CD14-positive monocyte (primary cell): ENCODE measurements at regions not wholly inside any gene's neighbourhood (a gene's known extent, or its start where the extent isn't known, plus 50 kb on each side); places are given as distances from the start of the nearest gene placed in this dataset.
"Not testable (repeated sequence)": the region's sequence is repeated elsewhere in the genome, so short reads cannot be mapped to it uniquely, and the experiment has no call there.

ENCODE experiments used
- DNase-seq, 3 donors: peaks; one replicate each; pipeline ENCODE4 v3.0.0-alpha.2; 2011 to 2022
- H2AFZ ChIP-seq: 2 replicates; pipeline ENCODE4 v1.6.0; 2012; ENCODE audit warnings: mild to moderate bottlenecking, low read depth, low read length, inconsistent platforms; ENCODE audit not compliant: insufficient read depth, poor library complexity, severe bottlenecking
- H3K27ac ChIP-seq, 2 donors: 1 replicate in 1 of 2; 2 replicates in 1 of 2; pipeline ENCODE4 v1.5.1; 2012 to 2013; ENCODE audit warnings: low read length in 2 of 2, control low read depth in 1 of 2, inconsistent platforms in 1 of 2, low read depth in 1 of 2, mild to moderate bottlenecking in 1 of 2
- H3K27me3 ChIP-seq, 2 donors: one replicate each; pipeline versions ENCODE4 v1.6.0 to v1.6.1; 2011 to 2013; ENCODE audit warnings: low read length in 2 of 2; ENCODE audit not compliant: control insufficient read depth in 2 of 2, insufficient read depth in 2 of 2
- H3K36me3 ChIP-seq, 2 donors: replicated peaks in 1 of 2; 1 replicate in 1 of 2; 2 replicates in 1 of 2; pipeline versions ENCODE4 v1.5.1 to v1.6.1; 2012 to 2013; ENCODE audit warnings: low read length in 2 of 2, control low read depth in 1 of 2, inconsistent platforms in 1 of 2, mild to moderate bottlenecking in 1 of 2; ENCODE audit not compliant: insufficient read depth in 2 of 2, control insufficient read depth in 1 of 2
- H3K4me1 ChIP-seq, 2 donors: 1 replicate in 1 of 2; 2 replicates in 1 of 2; pipeline versions ENCODE4 v1.5.1 to v1.6.1; 2012 to 2013; ENCODE audit warnings: low read length in 2 of 2, control low read depth in 1 of 2, inconsistent platforms in 1 of 2, mild to moderate bottlenecking in 1 of 2, moderate library complexity in 1 of 2; ENCODE audit not compliant: insufficient read depth in 2 of 2, control insufficient read depth in 1 of 2
- H3K4me2 ChIP-seq: replicated peaks from 2 replicates; pipeline ENCODE3; 2012; ENCODE audit warnings: low read length, moderate library complexity, mild to moderate bottlenecking; ENCODE audit not compliant: poor library complexity, severe bottlenecking; ENCODE audit errors: extremely low read depth
- H3K4me3 ChIP-seq, 3 experiments: fragments of 200-600 bp in 1 of 3; sonication (generic) in 1 of 3; replicated peaks in 1 of 3; 1 replicate in 2 of 3; 2 replicates in 1 of 3; pipeline ENCODE4 v1.5.1; 2011 to 2013; ENCODE audit warnings: low read length in 3 of 3, mild to moderate bottlenecking in 3 of 3, control low read depth in 2 of 3, low read depth in 2 of 3, inconsistent platforms in 1 of 3, moderate library complexity in 1 of 3
- H3K79me2 ChIP-seq: 2 replicates; pipeline ENCODE4 v1.6.0; 2012; ENCODE audit warnings: mild to moderate bottlenecking, control low read depth, inconsistent platforms, low read length, moderate library complexity; ENCODE audit not compliant: insufficient read depth
- H3K9ac ChIP-seq: 2 replicates; pipeline ENCODE4 v1.6.0; 2017; ENCODE audit warnings: low read length, mild to moderate bottlenecking; ENCODE audit not compliant: insufficient read depth, poor library complexity, severe bottlenecking
- H3K9me3 ChIP-seq, 2 donors: replicated peaks in 1 of 2; 1 replicate in 1 of 2; 2 replicates in 1 of 2; pipeline versions ENCODE4 v1.5.1 to v1.6.1; 2012 to 2013; ENCODE audit warnings: low read length in 2 of 2, control low read depth in 1 of 2; ENCODE audit not compliant: control insufficient read depth in 1 of 2, insufficient read depth in 1 of 2
- H4K20me1 ChIP-seq: 2 replicates; pipeline ENCODE4 v1.6.0; 2012; ENCODE audit warnings: mild to moderate bottlenecking, low read length, control low read depth, moderate library complexity; ENCODE audit not compliant: insufficient read depth
- H3K27ac Mint-ChIP-seq, 7 donors: one replicate each; pipeline ENCODE4 v1.8.0; 2020; ENCODE audit warnings: mild to moderate bottlenecking in 7 of 7, mixed read lengths in 7 of 7, moderate library complexity in 6 of 7, inconsistent platforms in 2 of 7
- H3K27me3 Mint-ChIP-seq, 3 donors: one replicate each; pipeline ENCODE4 v1.8.0; 2021 to 2022; ENCODE audit warnings: low read depth in 3 of 3, mild to moderate bottlenecking in 3 of 3, mixed read lengths in 3 of 3, moderate library complexity in 3 of 3, inconsistent platforms in 1 of 3
- H3K36me3 Mint-ChIP-seq, 2 donors: one replicate each; pipeline ENCODE4 v1.8.0; 2020; ENCODE audit warnings: mixed read lengths in 2 of 2, inconsistent platforms in 1 of 2, mild to moderate bottlenecking in 1 of 2
- H3K4me1 Mint-ChIP-seq: one replicate; pipeline ENCODE4 v1.8.0; 2020; ENCODE audit warnings: mild to moderate bottlenecking, mixed read lengths
- H3K4me3 Mint-ChIP-seq, 2 donors: one replicate each; pipeline ENCODE4 v1.8.0; 2020; ENCODE audit warnings: mild to moderate bottlenecking in 2 of 2, mixed read lengths in 2 of 2, moderate library complexity in 1 of 2
- H3K9me3 Mint-ChIP-seq, 7 donors: one replicate each; pipeline ENCODE4 v1.8.0; 2020 to 2022; ENCODE audit warnings: mixed read lengths in 7 of 7, mild to moderate bottlenecking in 6 of 7, moderate library complexity in 6 of 7, inconsistent platforms in 2 of 7
- WGBS: methylation state at CpG from one replicate; pipeline ENCODE4 v1.1.5; 2013; ENCODE audit warnings: missing lambda C conversion rate; ENCODE audit not compliant: insufficient coverage; 5-methylcytosine and 5-hydroxymethylcytosine counted together
- intact Hi-C, 2 donors: fragments of 100-400 bp; cut with micrococcal nuclease; formaldehyde crosslinking; loops; one replicate each; pipeline versions ENCODE4 v1.15.0 to v1.15.1; 2023
- TF ChIP-seq, protein P1 (sequence below): fragments of 200-600 bp; IDR thresholded peaks from one replicate; pipeline ENCODE4 v1.8.0; 2022; ENCODE audit warnings: antibody characterized with exemption, mild to moderate bottlenecking

DNA sequence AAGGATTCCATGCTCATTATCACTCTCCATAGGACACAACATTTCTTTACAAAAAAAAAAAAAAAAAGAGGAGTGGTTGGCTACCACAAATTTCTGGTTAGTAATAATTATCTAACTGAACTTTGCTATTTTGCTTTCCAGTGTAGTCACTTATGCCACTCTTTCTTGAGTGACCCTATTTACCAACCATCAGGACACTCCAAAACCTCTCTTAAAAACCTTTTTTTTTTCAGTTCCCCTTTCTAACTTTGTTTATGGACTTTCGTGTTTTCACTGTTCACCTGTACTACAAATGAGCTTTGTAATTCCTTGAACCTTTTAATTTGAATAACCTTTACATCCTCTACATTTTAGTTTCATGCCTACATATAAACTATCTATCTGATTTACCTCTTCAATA is 686.5 kb upstream of the PCDH9 start:
- Histone ChIP-seq H4K20me1 (no peaks in the 10 kb centered on the region), H3K4me2 (no peak overlapping the region), H3K9ac (no peak overlapping the region), H3K27ac (no peak overlapping the region), H3K27me3 (no peaks in the 10 kb centered on the region), H3K4me1 (no peaks in the 10 kb centered on the region), H2AFZ (no peak overlapping the region), H3K4me3 (no peak overlapping the region), H3K9me3 (peaks cover 9 to 22% of the 10 kb centered on the region in 2 donors), H3K36me3 (no peaks in the 10 kb centered on the region), H3K79me2 (no peaks in the 10 kb centered on the region)
- TF ChIP-seq, protein P1, sequence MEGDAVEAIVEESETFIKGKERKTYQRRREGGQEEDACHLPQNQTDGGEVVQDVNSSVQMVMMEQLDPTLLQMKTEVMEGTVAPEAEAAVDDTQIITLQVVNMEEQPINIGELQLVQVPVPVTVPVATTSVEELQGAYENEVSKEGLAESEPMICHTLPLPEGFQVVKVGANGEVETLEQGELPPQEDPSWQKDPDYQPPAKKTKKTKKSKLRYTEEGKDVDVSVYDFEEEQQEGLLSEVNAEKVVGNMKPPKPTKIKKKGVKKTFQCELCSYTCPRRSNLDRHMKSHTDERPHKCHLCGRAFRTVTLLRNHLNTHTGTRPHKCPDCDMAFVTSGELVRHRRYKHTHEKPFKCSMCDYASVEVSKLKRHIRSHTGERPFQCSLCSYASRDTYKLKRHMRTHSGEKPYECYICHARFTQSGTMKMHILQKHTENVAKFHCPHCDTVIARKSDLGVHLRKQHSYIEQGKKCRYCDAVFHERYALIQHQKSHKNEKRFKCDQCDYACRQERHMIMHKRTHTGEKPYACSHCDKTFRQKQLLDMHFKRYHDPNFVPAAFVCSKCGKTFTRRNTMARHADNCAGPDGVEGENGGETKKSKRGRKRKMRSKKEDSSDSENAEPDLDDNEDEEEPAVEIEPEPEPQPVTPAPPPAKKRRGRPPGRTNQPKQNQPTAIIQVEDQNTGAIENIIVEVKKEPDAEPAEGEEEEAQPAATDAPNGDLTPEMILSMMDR = no peak
- Mint-ChIP-seq H3K36me3 (no peaks in the 10 kb centered on the region), H3K4me3 (no peak overlapping the region), H3K4me1 (no peaks in the 10 kb centered on the region), H3K9me3 (peaks cover under 1 to 11% (median 7%) of the 10 kb centered on the region in 7 donors), H3K27me3 (no peaks in the 10 kb centered on the region), H3K27ac (no peak overlapping the region)
- intact Hi-C loops = no loop called here
- WGBS = no CpG with 5 or more reads among the region's 1 CpG
- no peak for DNase-seq

DNA sequence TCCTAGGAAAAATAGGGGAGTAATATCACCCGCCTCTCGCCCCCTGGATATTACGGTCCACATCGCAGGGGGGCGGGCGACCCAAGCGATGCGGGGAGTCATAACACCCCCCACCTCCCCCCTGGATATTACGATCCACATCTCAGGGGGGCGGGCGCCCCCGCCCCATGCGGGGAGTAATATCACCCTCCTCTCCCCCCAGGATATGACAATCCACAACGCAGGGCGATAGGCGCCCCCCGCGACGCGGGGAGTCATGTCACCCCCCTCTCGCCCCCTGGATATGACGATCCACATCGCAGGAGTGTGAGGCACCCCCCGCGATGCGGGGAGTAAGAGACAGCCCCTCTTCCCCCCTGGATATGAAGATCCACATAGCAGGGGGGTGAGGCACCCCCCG is 684.4 kb upstream of the PCDH9 start:
- H3K9ac ChIP-seq = no peak overlapping the region
- TF ChIP-seq, protein P1 = no peak
- H3K4me2 ChIP-seq = no peak overlapping the region
- DNase-seq = no peak
- Mint-ChIP-seq H3K4me1 (no peaks in the 10 kb centered on the region), H3K27me3 (no peaks in the 10 kb centered on the region), H3K9me3 (peaks cover 3 to 17% (median 11%) of the 10 kb centered on the region in 7 donors), H3K36me3 (no peaks in the 10 kb centered on the region), H3K4me3 (no peak overlapping the region), H3K27ac (no peak overlapping the region)
- no peak overlapping the region for H3K4me3 ChIP-seq
- H3K27me3 ChIP-seq = no peaks in the 10 kb centered on the region
- no peak overlapping the region for H2AFZ ChIP-seq
- peaks cover 9% of the 10 kb centered on the region in 2 donors for H3K9me3 ChIP-seq
- WGBS = no CpG with 5 or more reads among the region's 27 CpGs
- H3K79me2 ChIP-seq = no peaks in the 10 kb centered on the region
- H4K20me1 ChIP-seq = no peaks in the 10 kb centered on the region
- H3K4me1 ChIP-seq = no peaks in the 10 kb centered on the region
- intact Hi-C loops = no loop called here
- no peak overlapping the region for H3K27ac ChIP-seq
- no peaks in the 10 kb centered on the region for H3K36me3 ChIP-seq

DNA sequence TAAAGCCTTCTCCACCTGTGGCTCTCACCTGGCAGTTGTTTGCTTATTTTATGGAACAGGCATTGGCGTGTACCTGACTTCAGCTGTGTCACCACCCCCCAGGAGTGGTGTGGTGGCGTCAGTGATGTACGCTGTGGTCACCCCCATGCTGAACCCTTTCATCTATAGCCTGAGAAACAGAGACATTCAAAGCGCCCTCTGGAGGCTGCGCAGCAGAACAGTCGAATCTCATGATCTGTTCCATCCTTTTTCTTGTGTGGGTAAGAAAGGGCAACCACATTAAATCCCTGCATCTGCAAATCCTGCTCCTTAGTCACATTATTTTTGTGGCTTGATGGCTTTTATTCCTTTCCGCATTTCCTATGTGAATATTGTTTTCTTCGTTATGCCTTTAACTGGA is 672.8 kb upstream of the PCDH9 start:
- no CpG with 5 or more reads among the region's 8 CpGs for WGBS
- H4K20me1 ChIP-seq, H3K27ac ChIP-seq, H3K36me3 Mint-ChIP-seq, H3K4me3 ChIP-seq, H3K4me3 Mint-ChIP-seq, H3K79me2 ChIP-seq, H3K4me1 Mint-ChIP-seq, intact Hi-C loops, H3K4me2 ChIP-seq, H3K27me3 Mint-ChIP-seq, H3K9ac ChIP-seq, DNase-seq, H2AFZ ChIP-seq, H3K27ac Mint-ChIP-seq, H3K4me1 ChIP-seq, H3K27me3 ChIP-seq, H3K36me3 ChIP-seq: not testable (repeated sequence)
- peaks cover 0 to 27% of the 10 kb centered on the region in 2 donors for H3K9me3 ChIP-seq
- peaks cover 27 to 38% (median 37%) of the 10 kb centered on the region in 7 donors for H3K9me3 Mint-ChIP-seq
